ENCODE measurements at regions not wholly inside any gene's neighbourhood (a gene's known extent, or its start where the extent isn't known, plus 50 kb on each side); places are given as distances from the start of the nearest gene placed in this dataset.

- Histone ChIP-seq H4K20me1 (ENCODE audit: insufficient read depth) (no peaks in the 10 kb centered on the region), H3F3A (ENCODE audit: insufficient read depth, low read length, poor library complexity, severe bottlenecking) (no peaks in the 10 kb centered on the region), H2AFZ (ENCODE audit: low read depth, low read length) (no peak overlapping the region), H3K36me3 (ENCODE audit: insufficient read depth, low read length) (no peaks in the 10 kb centered on the region), H3K9ac (ENCODE audit: low read length) (no peak overlapping the region), H3K27ac (ENCODE audit: low read length) (no peak overlapping the region), H3K27me3 (ENCODE audit: insufficient read depth, low read depth, low read length) (no peaks in the 10 kb centered on the region), H3K9me2 (ENCODE audit: insufficient read depth, low read length) (no peaks in the 10 kb centered on the region), H3K4me2 (ENCODE audit: low read length) (no peak overlapping the region), H3K9me3 (ENCODE audit: low read length) (no peaks in the 10 kb centered on the region), H3K79me2 (replicated peaks; ENCODE audit: insufficient read depth, low read length) (no peaks in the 10 kb centered on the region), H3K4me3 (ENCODE audit: low read length) (no peak overlapping the region)
- no peak for TF ChIP-seq REST (IDR thresholded peaks at IDR 0.05; ENCODE audit: borderline replicate concordance)
- no peak for TF ChIP-seq EP300 (conservative IDR thresholded peaks at IDR 0.05; ENCODE audit: poor library complexity, severe bottlenecking)
- no peak for TF ChIP-seq CTCF (IDR thresholded peaks at IDR 0.05; ENCODE audit: poor library complexity, severe bottlenecking)
- no peak for TF ChIP-seq RAD21 (conservative IDR thresholded peaks at IDR 0.05)
- no peak for TF ChIP-seq SMC3 (conservative IDR thresholded peaks at IDR 0.05; ENCODE audit: poor library complexity)
- no peak for TF ChIP-seq POLR2AphosphoS5 (IDR thresholded peaks at IDR 0.05)
- no peak for TF ChIP-seq TAF1 (IDR thresholded peaks at IDR 0.05; ENCODE audit: low read depth)
- no peak for TF ChIP-seq MXI1 (conservative IDR thresholded peaks at IDR 0.05; ENCODE audit: poor library complexity, severe bottlenecking)
- TF ChIP-seq EZH2 (IDR thresholded peaks at IDR 0.05; ENCODE audit: borderline replicate concordance, insufficient read depth, low read length, poor library complexity, severe bottlenecking), result no peak
Observed at GRCh38 chr20:20831794-20832193, 119.3 kb upstream of the RALGAPA2 start.

- no peaks in the 10 kb centered on the region for H3K27me3 ChIP-seq (ENCODE audit: insufficient read depth, low read depth, low read length)
- no peaks in the 10 kb centered on the region for H3K79me2 ChIP-seq (replicated peaks; ENCODE audit: insufficient read depth, low read length)
- H3K9me3 ChIP-seq (ENCODE audit: low read length), result no peaks in the 10 kb centered on the region
- H4K20me1 ChIP-seq (ENCODE audit: insufficient read depth), result no peaks in the 10 kb centered on the region
- no peak overlapping the region for H3K9ac ChIP-seq (ENCODE audit: low read length)
- no peak overlapping the region for H2AFZ ChIP-seq (ENCODE audit: low read depth, low read length)
- H3K27ac ChIP-seq (ENCODE audit: low read length), result no peak overlapping the region
- TF ChIP-seq RAD21 (conservative IDR thresholded peaks at IDR 0.05) (no peak), POLR2AphosphoS5 (IDR thresholded peaks at IDR 0.05) (no peak), CTCF (IDR thresholded peaks at IDR 0.05; ENCODE audit: poor library complexity, severe bottlenecking) (no peak), EZH2 (IDR thresholded peaks at IDR 0.05; ENCODE audit: borderline replicate concordance, insufficient read depth, low read length, poor library complexity, severe bottlenecking) (no peak), MXI1 (conservative IDR thresholded peaks at IDR 0.05; ENCODE audit: poor library complexity, severe bottlenecking) (no peak), EP300 (conservative IDR thresholded peaks at IDR 0.05; ENCODE audit: poor library complexity, severe bottlenecking) (no peak), REST (IDR thresholded peaks at IDR 0.05; ENCODE audit: borderline replicate concordance) (no peak), TAF1 (IDR thresholded peaks at IDR 0.05; ENCODE audit: low read depth) (no peak), SMC3 (conservative IDR thresholded peaks at IDR 0.05; ENCODE audit: poor library complexity) (no peak)
- no peak overlapping the region for H3K4me2 ChIP-seq (ENCODE audit: low read length)
- no peaks in the 10 kb centered on the region for H3F3A ChIP-seq (ENCODE audit: insufficient read depth, low read length, poor library complexity, severe bottlenecking)
- H3K9me2 ChIP-seq (ENCODE audit: insufficient read depth, low read length), result no peaks in the 10 kb centered on the region
- H3K36me3 ChIP-seq (ENCODE audit: insufficient read depth, low read length), result no peaks in the 10 kb centered on the region
- H3K4me3 ChIP-seq (ENCODE audit: low read length), result no peak overlapping the region
Observed at GRCh38 chr20:20829681-20830080, 117.2 kb upstream of the RALGAPA2 start.
